HCT116 (cell line): ENCODE measurements at regions not wholly inside any gene's neighbourhood (a gene's known extent, or its start where the extent isn't known, plus 50 kb on each side); places are given as distances from the start of the nearest gene placed in this dataset.
A peak's percentile ranks its signal among the peaks of the same experiment; 100 is the strongest.

ENCODE experiments used
- ATAC-seq: fragments of 200-7000 bp; cut with Tn5 transposase; 2 replicates; pipeline ENCODE4 v1.9.1; 2020; ENCODE audit warnings: mild to moderate bottlenecking, moderate library complexity
- BruUV-seq: library from RNA; stranded (reverse); fragments of 400-500 nt; replicated peaks from 2 replicates; lab custom pipeline; 2021; lab: Mats Ljungman, UMichigan
- CTCF ChIA-PET: fragments of 300-600 bp; sonication (Branson Sonifier 250); formaldehyde crosslinking; loops from one replicate; lab custom pipeline; 2021; ENCODE audit warnings: antibody characterized with exemption; lab: Charles Lee
- POLR2A ChIA-PET: fragments of 300-600, 350-600 bp; sonication (Branson Sonifier 250); formaldehyde crosslinking; loops from one replicate; lab custom pipeline; 2021; ENCODE audit warnings: antibody characterized with exemption; lab: Charles Lee
- RAD21 ChIA-PET, 2 experiments: fragments of 300-600 bp; sonication (Branson Sonifier 250); formaldehyde crosslinking; loops; one replicate each; lab custom pipeline; 2023; ENCODE audit warnings: low total read pairs in 2 of 2; ENCODE audit not compliant: uncharacterized antibody in 2 of 2, unreplicated experiment in 2 of 2, low non-redundant PET in 1 of 2; lab: Charles Lee
- DNase-seq: peaks from one replicate; pipeline ENCODE4 v3.0.0-alpha.2; 2010; ENCODE audit warnings: low read depth, low spot score
- H2AFZ ChIP-seq: fragments of 200-600 bp; shearing (Covaris generic), sonication (generic); 2 replicates; pipeline ENCODE4 v1.6.1; 2017; ENCODE audit warnings: low read depth, mixed run types, mixed read lengths, antibody characterized with exemption, low read length; ENCODE audit not compliant: poor library complexity, severe bottlenecking
- H3K27ac ChIP-seq: 2 replicates; pipeline ENCODE4 v1.5.1; 2012; ENCODE audit warnings: low read depth, low read length
- H3K27me3 ChIP-seq: fragments of 200-600 bp; sonication (generic); 2 replicates; pipeline ENCODE4 v1.6.1; 2016; ENCODE audit warnings: mixed run types, low read length, mixed read lengths; ENCODE audit not compliant: insufficient read depth
- H3K36me3 ChIP-seq, 2 experiments: fragments of 200-500 bp in 1 of 2; fragments of 200-600 bp in 1 of 2; sonication (Bioruptor generic) in 1 of 2; sonication (generic) in 1 of 2; 2 replicates each; pipeline versions ENCODE4 v1.5.1 to v1.6.1; 2014 to 2016; ENCODE audit warnings: low read length in 2 of 2, inconsistent platforms in 1 of 2, mixed read lengths in 1 of 2, mixed run types in 1 of 2; ENCODE audit not compliant: insufficient read depth in 2 of 2, control insufficient read depth in 1 of 2
- H3K4me1 ChIP-seq, 2 experiments: fragments of 200-600 bp in 1 of 2; sonication (generic) in 1 of 2; 2 replicates each; pipeline versions ENCODE4 v1.5.1 to v1.6.1; 2012 to 2017; ENCODE audit warnings: low read length in 2 of 2, inconsistent platforms in 1 of 2, mild to moderate bottlenecking in 1 of 2, mixed read lengths in 1 of 2, mixed run types in 1 of 2, moderate library complexity in 1 of 2; ENCODE audit not compliant: insufficient read depth in 2 of 2, control insufficient read depth in 1 of 2
- H3K4me2 ChIP-seq: fragments of 200-600 bp; sonication (generic); 2 replicates; pipeline ENCODE4 v1.6.1; 2017; ENCODE audit warnings: mixed run types, low read length, mixed read lengths
- H3K4me3 ChIP-seq, 2 experiments: fragments of 200-600 bp in 1 of 2; sonication (generic) in 1 of 2; replicated peaks in 1 of 2; 2 replicates each; pipeline ENCODE4 v1.5.1; 2011 to 2016; ENCODE audit warnings: low read length in 2 of 2, control low read depth in 1 of 2, low read depth in 1 of 2, mild to moderate bottlenecking in 1 of 2, mixed read lengths in 1 of 2, mixed run types in 1 of 2
- H3K79me2 ChIP-seq: fragments of 200-600 bp; sonication (generic); 2 replicates; pipeline ENCODE4 v1.6.1; 2017; ENCODE audit warnings: mild to moderate bottlenecking, mixed run types, low read length, moderate library complexity, mixed read lengths; ENCODE audit not compliant: insufficient read depth
- H3K9ac ChIP-seq: fragments of 200-600 bp; sonication (generic); 2 replicates; pipeline ENCODE4 v1.6.1; 2016; ENCODE audit warnings: low read length, mixed read lengths
- H3K9me2 ChIP-seq: fragments of 200-600 bp; sonication (generic), shearing (Covaris generic); 2 replicates; pipeline ENCODE4 v1.6.1; 2017; ENCODE audit warnings: mixed run types, mild to moderate bottlenecking, moderate library complexity; ENCODE audit not compliant: insufficient read depth
- H3K9me3 ChIP-seq, 2 experiments: fragments of 200-500 bp in 1 of 2; fragments of 200-600 bp in 1 of 2; sonication (Bioruptor generic) in 1 of 2; sonication (generic) in 1 of 2; 2 replicates each; pipeline ENCODE4 v1.6.1; 2014 to 2017; ENCODE audit warnings: low read length in 2 of 2, mixed read lengths in 2 of 2, inconsistent platforms in 1 of 2, low read depth in 1 of 2, mild to moderate bottlenecking in 1 of 2, mixed run types in 1 of 2, moderate library complexity in 1 of 2; ENCODE audit not compliant: control insufficient read depth in 1 of 2, insufficient read depth in 1 of 2
- H4K20me1 ChIP-seq: fragments of 200-600 bp; sonication (generic), shearing (Covaris generic); 2 replicates; pipeline ENCODE4 v1.6.1; 2017; ENCODE audit warnings: mixed run types, mild to moderate bottlenecking, moderate library complexity; ENCODE audit not compliant: insufficient read depth
- ATF3 ChIP-seq: IDR thresholded peaks from 2 replicates; pipeline ENCODE4 v1.6.1; 2012
- CEBPB ChIP-seq: IDR thresholded peaks from 2 replicates; pipeline ENCODE4 v1.6.1; 2012; ENCODE audit warnings: low read depth
- ELF1 ChIP-seq: IDR thresholded peaks from 2 replicates; pipeline ENCODE4 v1.6.1; 2012; ENCODE audit warnings: low read depth, borderline replicate concordance
- EZH2 ChIP-seq: fragments of 200-600 bp; sonication (generic); IDR thresholded peaks from 2 replicates; pipeline ENCODE4 v1.6.1; 2017; ENCODE audit warnings: antibody characterized with exemption, mixed run types
- JUND ChIP-seq: IDR thresholded peaks from 2 replicates; pipeline ENCODE4 v1.6.1; 2012
- RAD21 ChIP-seq: IDR thresholded peaks from 2 replicates; pipeline ENCODE4 v1.6.1; 2012; ENCODE audit warnings: low read depth, mild to moderate bottlenecking
- SRF ChIP-seq: IDR thresholded peaks from 2 replicates; pipeline ENCODE4 v1.6.1; 2012; ENCODE audit warnings: low read depth
- intact Hi-C: fragments of 100-400 bp; cut with micrococcal nuclease; formaldehyde crosslinking; loops from 2 replicates; pipeline ENCODE4 v1.10.0; 2022
- TF ChIP-seq, protein P1 (sequence below), 3 experiments: fragments of 200-600 bp in 1 of 3; sonication (generic) in 1 of 3; IDR thresholded peaks in 2 of 3; conservative IDR thresholded peaks in 1 of 3; 2 replicates each; pipeline ENCODE4 v1.5.1; 2012 to 2017; ENCODE audit warnings: low read depth in 2 of 3, low read length in 2 of 3, antibody characterized with exemption in 1 of 3, borderline replicate concordance in 1 of 3, control low read depth in 1 of 3, mild to moderate bottlenecking in 1 of 3, mixed read lengths in 1 of 3, mixed run types in 1 of 3, moderate library complexity in 1 of 3; ENCODE audit not compliant: insufficient read depth in 1 of 3
- TF ChIP-seq, protein P2 (sequence below): IDR thresholded peaks from 2 replicates; pipeline ENCODE4 v1.6.1; 2012; ENCODE audit warnings: low read depth
- TF ChIP-seq, protein P3 (sequence below): IDR thresholded peaks from 2 replicates; pipeline ENCODE4 v1.6.1; 2011; ENCODE audit warnings: mild to moderate bottlenecking, low read length, moderate library complexity; ENCODE audit not compliant: insufficient replicate concordance; ENCODE audit errors: extremely low read depth

- H3K36me3 ChIP-seq = no peaks in the 10 kb centered on the region
- H3K27ac ChIP-seq = no peak overlapping the region
- H3K9ac ChIP-seq = no peak overlapping the region
- ATAC-seq = peak; percentile 88
- H3K79me2 ChIP-seq = no peaks in the 10 kb centered on the region
- H4K20me1 ChIP-seq = no peaks in the 10 kb centered on the region
- no peak for DNase-seq
- 0 out of 2 replicates have a peak, but pooled peaks cover 4% of the 10 kb centered on the region for H3K27me3 ChIP-seq
- RAD21 ChIA-PET = interaction anchor here in 1 of 2 experiments (0.8 kb wide), 1 partner anchor 184 kb away, joined by 3 read pairs; no protein-coding TSS in a partner anchor
- TF ChIP-seq CEBPB (no peak), RAD21 (peak; percentile 37; the same call in 1 of the 2 replicates)
- TF ChIP-seq, protein P1, sequence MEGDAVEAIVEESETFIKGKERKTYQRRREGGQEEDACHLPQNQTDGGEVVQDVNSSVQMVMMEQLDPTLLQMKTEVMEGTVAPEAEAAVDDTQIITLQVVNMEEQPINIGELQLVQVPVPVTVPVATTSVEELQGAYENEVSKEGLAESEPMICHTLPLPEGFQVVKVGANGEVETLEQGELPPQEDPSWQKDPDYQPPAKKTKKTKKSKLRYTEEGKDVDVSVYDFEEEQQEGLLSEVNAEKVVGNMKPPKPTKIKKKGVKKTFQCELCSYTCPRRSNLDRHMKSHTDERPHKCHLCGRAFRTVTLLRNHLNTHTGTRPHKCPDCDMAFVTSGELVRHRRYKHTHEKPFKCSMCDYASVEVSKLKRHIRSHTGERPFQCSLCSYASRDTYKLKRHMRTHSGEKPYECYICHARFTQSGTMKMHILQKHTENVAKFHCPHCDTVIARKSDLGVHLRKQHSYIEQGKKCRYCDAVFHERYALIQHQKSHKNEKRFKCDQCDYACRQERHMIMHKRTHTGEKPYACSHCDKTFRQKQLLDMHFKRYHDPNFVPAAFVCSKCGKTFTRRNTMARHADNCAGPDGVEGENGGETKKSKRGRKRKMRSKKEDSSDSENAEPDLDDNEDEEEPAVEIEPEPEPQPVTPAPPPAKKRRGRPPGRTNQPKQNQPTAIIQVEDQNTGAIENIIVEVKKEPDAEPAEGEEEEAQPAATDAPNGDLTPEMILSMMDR (IDR thresholded peaks at IDR 0.05 in 2 of 3, conservative IDR thresholded peaks at IDR 0.05 in 1 of 3; ENCODE audit: borderline replicate concordance in 1 of 3, insufficient read depth in 1 of 3, low read depth in 2 of 3, low read length in 2 of 3) = peak in 1 of 3 experiments; percentile 30; a peak in 2 of 6 replicates
- POLR2A ChIA-PET = interaction anchor here (1.4 kb wide), 1 partner anchor 47 kb away, joined by 3 read pairs; no protein-coding TSS in a partner anchor
- H3K4me3 ChIP-seq = no peak overlapping the region
- intact Hi-C loops = loop anchor here (2.0 kb wide), 1 partner anchor 90 kb away; no protein-coding TSS in a partner anchor
- H2AFZ ChIP-seq = no peak overlapping the region
- no TSS peak for BruUV-seq
- H3K4me1 ChIP-seq = no peaks in the 10 kb centered on the region
- H3K9me2 ChIP-seq = no peaks in the 10 kb centered on the region
- no peaks in the 10 kb centered on the region for H3K9me3 ChIP-seq
- CTCF ChIA-PET = no interaction called here
- H3K4me2 ChIP-seq = no peak overlapping the region
Measured at GRCh38 chr9:109969011-109969410, 189.0 kb downstream of the PALM2AKAP2 start.

GRCh38 chr9:109969573-109970237 lies 189.7 kb downstream of the PALM2AKAP2 start:
- no peak overlapping the region for H2AFZ ChIP-seq
- ATAC-seq = no peak
- intact Hi-C loops = loop anchor here (2.0 kb wide), 1 partner anchor 89 kb away; no protein-coding TSS in a partner anchor
- H3K9me2 ChIP-seq = no peaks in the 10 kb centered on the region
- BruUV-seq = no TSS peak
- H3K4me3 ChIP-seq = no peak overlapping the region
- 0 out of 2 replicates have a peak, but pooled peaks cover 4% of the 10 kb centered on the region for H3K27me3 ChIP-seq
- ChIA-PET CTCF (no interaction called here), RAD21 (no interaction called here), POLR2A (no interaction called here)
- no peaks in the 10 kb centered on the region for H3K4me1 ChIP-seq
- no peaks in the 10 kb centered on the region for H4K20me1 ChIP-seq
- H3K9me3 ChIP-seq = no peaks in the 10 kb centered on the region
- no peaks in the 10 kb centered on the region for H3K79me2 ChIP-seq
- H3K27ac ChIP-seq = no peak overlapping the region
- H3K4me2 ChIP-seq = no peak overlapping the region
- no peak for DNase-seq
- no peak overlapping the region for H3K9ac ChIP-seq
- H3K36me3 ChIP-seq = no peaks in the 10 kb centered on the region
- TF ChIP-seq EZH2 (no peak), CEBPB (no peak), ATF3 (no peak), JUND (no peak), RAD21 (no peak), ELF1 (no peak), SRF (no peak)
- TF ChIP-seq, protein P2, sequence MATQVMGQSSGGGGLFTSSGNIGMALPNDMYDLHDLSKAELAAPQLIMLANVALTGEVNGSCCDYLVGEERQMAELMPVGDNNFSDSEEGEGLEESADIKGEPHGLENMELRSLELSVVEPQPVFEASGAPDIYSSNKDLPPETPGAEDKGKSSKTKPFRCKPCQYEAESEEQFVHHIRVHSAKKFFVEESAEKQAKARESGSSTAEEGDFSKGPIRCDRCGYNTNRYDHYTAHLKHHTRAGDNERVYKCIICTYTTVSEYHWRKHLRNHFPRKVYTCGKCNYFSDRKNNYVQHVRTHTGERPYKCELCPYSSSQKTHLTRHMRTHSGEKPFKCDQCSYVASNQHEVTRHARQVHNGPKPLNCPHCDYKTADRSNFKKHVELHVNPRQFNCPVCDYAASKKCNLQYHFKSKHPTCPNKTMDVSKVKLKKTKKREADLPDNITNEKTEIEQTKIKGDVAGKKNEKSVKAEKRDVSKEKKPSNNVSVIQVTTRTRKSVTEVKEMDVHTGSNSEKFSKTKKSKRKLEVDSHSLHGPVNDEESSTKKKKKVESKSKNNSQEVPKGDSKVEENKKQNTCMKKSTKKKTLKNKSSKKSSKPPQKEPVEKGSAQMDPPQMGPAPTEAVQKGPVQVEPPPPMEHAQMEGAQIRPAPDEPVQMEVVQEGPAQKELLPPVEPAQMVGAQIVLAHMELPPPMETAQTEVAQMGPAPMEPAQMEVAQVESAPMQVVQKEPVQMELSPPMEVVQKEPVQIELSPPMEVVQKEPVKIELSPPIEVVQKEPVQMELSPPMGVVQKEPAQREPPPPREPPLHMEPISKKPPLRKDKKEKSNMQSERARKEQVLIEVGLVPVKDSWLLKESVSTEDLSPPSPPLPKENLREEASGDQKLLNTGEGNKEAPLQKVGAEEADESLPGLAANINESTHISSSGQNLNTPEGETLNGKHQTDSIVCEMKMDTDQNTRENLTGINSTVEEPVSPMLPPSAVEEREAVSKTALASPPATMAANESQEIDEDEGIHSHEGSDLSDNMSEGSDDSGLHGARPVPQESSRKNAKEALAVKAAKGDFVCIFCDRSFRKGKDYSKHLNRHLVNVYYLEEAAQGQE = no peak
- TF ChIP-seq, protein P3, sequence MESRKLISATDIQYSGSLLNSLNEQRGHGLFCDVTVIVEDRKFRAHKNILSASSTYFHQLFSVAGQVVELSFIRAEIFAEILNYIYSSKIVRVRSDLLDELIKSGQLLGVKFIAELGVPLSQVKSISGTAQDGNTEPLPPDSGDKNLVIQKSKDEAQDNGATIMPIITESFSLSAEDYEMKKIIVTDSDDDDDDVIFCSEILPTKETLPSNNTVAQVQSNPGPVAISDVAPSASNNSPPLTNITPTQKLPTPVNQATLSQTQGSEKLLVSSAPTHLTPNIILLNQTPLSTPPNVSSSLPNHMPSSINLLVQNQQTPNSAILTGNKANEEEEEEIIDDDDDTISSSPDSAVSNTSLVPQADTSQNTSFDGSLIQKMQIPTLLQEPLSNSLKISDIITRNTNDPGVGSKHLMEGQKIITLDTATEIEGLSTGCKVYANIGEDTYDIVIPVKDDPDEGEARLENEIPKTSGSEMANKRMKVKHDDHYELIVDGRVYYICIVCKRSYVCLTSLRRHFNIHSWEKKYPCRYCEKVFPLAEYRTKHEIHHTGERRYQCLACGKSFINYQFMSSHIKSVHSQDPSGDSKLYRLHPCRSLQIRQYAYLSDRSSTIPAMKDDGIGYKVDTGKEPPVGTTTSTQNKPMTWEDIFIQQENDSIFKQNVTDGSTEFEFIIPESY = no peak
